AML-193 (cell line): ENCODE measurements at regions not wholly inside any gene's neighbourhood (a gene's known extent, or its start where the extent isn't known, plus 50 kb on each side); places are given as distances from the start of the nearest gene placed in this dataset.
"Not testable (repeated sequence)": the region's sequence is repeated elsewhere in the genome, so short reads cannot be mapped to it uniquely, and the experiment has no call there.

ENCODE experiments used
- DNase-seq, 2 experiments: peaks; one replicate each; lab custom pipeline; 2025; lab: John Stamatoyannopoulos, UW

DNA sequence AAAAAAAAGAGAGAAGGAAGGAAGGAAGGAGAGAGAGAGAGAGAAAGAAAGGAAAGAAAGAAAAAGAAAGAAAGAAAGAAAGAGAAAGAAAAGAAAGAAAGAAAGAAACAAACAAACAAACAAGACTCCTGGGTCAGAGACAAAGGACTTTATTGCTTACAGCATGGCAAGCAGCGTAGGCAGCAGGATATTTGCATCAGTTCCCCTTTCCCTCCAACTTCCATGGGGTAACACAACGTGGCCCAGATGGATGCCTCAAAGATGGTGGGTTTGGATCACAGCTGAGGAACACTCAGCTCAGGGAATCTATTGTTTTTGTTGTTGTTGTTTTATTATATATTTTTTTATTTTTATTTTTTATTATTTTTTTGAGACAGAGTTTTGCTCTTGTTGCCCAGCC is 128.5 kb upstream of the VKORC1L1 start:
- no peak for DNase-seq

DNA sequence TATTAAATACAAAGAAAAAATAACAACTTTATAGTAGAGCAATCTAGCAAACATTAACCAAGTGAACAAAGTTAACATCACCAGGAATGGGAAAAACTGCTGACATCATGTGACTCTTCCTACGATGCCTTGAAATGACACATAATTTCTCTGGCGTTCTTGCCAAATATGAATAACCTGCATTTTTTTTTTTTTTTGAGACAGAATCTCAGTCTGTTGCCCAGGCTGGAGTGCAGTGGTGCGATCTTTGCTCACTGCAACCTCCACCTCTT is 126.5 kb upstream of the VKORC1L1 start:
- no peak for DNase-seq

- DNase-seq = no peak
These were observed 123.8 kb upstream of the VKORC1L1 start for GRCh38 chr7:65749039-65749438.

DNA sequence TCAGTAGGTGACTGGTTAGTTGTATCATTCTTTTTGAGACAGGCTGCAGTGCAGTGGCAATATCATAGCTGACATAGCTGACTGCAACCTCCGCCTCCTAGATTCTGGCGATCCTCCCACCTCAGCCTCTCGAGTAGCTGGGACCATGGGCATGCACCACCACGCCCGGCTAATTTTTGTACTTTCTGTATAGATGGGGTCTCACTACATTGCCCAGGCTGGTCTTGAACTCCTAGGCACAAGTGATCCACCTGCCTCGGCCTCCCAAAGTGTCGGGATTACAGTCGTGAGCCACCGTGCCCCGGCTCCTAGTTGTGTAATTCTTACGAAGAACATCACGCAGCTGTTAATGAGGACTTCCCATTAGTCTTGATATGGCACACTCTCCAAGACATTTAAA is 123.4 kb upstream of the VKORC1L1 start:
- DNase-seq = no peak

GRCh38 chr7:65750511-65751344 is 122.1 kb upstream of the VKORC1L1 start:
- peak; percentile 76 to 80 for DNase-seq

DNA sequence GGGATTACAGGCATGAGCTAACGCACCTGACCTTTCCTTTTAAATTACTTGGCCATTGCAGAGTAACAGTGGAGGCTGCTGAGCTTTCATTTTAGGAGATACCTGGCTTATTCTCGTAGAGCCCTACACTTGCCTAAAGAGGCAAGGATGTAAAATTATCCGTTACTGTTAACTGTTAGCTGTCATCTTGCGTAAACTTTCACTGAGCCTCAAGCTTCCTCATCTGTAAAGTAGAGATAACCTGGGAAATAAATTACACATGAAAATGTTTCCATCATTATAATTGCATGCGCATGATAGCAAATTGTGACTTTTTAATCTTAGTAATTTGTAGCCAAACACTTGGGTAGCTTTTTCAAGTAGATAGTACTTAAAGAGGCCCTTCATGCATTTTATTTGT is 118.8 kb upstream of the VKORC1L1 start:
- peak in 1 of 2 experiments; percentile 34 for DNase-seq

GRCh38 chr7:65758991-65759390 is 113.9 kb upstream of the VKORC1L1 start:
- not testable (repeated sequence) for DNase-seq

DNA sequence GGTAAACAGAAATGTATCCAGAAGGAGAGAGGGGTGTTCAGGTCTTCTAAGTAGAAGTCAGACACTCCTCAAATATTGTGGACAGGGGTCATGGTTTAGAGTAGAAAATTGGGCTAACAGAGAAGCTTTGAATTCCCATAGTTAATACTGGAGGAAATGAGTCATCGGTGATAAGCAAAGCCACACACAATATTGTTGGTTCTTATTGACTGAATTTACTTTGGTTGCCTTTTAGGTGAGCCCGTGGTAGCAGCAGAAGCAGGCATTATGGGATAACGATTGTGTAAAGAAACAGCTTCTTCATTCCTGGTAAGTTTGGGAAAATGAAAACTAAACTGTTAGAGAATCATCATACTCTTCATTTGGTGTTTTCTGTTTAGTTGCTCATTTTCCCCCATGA is 110.2 kb upstream of the VKORC1L1 start:
- not testable (repeated sequence) for DNase-seq

DNA sequence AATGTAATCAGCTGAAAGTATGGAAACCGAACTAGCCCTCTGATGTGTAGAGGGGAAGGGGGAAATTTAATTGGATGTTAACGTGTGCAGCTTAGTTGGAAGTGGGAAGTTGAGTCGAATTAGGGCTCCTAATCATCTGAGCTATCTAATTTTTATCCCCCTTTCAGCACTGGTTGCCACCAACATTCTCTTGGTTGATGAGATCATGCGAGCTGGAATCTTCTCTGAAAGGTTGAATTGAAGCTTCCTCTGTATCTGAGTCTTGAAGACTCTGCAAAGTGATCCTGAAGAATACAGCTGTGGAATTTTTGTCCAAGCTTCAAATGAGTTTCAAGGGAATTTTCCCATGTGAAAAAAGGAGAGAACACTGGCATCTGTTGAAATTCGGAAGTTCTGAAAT is 109.8 kb upstream of the VKORC1L1 start:
- not testable (repeated sequence) for DNase-seq

DNA sequence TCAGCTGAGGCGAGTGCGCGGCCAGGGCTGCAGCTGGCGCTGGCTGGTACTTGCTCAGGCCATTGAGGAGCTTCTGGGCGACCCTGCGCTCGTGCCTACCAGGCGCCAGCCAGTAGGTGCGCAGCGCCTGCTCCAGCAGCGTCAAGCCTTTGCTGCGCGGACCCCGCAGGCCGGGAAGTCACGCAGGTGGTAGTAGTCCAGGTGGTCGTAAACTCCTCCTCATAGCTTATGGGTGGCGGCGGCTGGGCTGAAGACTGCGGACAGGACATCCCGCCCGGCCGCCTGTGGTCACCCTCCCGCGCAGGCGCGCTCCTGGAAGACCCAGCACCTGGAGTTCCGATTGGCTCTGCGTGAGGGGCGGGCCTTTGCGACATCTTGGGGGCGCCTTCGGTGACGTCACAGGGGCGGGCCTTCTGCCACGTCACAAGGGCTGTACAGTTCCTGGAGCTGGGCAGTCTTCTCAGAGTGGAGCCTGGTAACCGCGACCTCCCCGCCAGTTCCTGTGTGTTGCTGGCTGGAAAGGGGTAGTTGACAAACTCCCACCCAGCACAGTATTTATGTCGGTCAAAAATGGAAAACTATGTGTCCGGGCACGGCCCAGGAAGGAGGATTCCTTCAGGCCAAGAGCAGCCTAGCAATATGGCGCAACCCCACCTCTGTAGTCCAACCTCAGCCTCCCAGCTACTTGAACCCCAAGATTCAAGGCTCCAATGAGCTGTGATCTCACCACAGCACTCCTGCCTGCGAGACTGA is 102.2 kb upstream of the VKORC1L1 start:
- peak; percentile 68 to 74 for DNase-seq

GRCh38 chr7:65771226-65771569 is 101.7 kb upstream of the VKORC1L1 start:
- not testable (repeated sequence) for DNase-seq

DNA sequence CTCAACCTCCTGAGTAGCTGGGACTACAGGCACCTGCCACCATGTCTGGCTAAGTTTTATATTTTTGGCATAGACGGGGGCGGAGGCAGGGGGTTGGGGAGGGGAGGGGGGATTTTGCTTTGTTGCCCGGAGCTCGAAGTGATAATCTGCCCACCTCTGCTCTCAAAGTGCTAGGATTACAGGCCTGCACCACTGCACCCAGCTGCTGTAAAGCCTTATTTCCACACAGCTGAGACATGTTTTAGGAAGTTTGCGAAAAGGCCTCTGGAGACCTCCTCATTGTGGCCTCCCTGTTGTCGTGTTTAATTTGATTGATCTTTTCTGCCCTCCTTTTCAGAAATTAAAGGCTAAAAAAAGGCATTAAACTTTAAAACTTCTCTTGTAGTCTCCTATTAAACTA is 96.2 kb upstream of the VKORC1L1 start:
- not testable (repeated sequence) for DNase-seq

DNA sequence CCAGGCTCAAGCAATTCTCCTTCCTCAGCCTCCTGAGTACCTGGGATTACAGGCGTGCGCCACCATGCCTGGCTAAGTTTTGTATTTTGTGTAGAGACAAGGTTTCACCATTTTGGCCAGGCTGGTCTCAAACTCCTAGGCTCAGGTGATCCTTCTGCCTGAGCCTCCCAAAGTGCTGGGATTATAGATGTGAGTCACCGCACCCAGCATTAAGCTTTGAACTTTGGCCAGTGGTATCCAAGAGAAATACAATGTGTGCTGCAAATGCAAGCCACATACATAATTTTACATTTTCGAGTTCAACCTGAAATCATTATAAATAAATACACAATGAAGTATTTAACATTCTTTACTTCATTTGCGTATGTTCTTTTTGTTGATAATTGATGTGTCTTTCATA is 82.9 kb upstream of the VKORC1L1 start:
- not testable (repeated sequence) for DNase-seq

DNA sequence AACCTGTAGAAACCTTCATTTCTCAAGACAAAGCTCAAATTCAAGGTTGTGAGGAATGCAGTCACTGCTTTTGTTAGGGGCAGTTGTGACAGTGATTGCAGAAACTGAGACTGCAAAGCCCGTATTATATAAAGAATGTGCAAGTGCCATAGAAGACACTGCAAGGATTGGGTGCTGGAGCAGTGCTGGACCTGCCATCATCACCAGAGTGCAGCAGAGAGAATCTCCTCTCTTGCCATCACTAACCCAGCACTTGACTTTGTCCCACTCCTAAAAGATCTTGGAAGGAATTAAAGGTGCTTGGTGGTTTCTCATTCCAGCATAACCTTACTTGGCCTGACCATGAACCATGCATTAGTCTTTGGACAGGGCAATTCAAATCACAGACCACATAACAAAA is 81.1 kb upstream of the VKORC1L1 start:
- DNase-seq = not testable (repeated sequence)

GRCh38 chr7:65792726-65793125 is 80.1 kb upstream of the VKORC1L1 start:
- not testable (repeated sequence) for DNase-seq

- DNase-seq = not testable (repeated sequence)
These were observed 78.0 kb upstream of the VKORC1L1 start for GRCh38 chr7:65794671-65795391.

- DNase-seq = not testable (repeated sequence)
These were observed 77.5 kb upstream of the VKORC1L1 start for GRCh38 chr7:65795392-65795716.

DNA sequence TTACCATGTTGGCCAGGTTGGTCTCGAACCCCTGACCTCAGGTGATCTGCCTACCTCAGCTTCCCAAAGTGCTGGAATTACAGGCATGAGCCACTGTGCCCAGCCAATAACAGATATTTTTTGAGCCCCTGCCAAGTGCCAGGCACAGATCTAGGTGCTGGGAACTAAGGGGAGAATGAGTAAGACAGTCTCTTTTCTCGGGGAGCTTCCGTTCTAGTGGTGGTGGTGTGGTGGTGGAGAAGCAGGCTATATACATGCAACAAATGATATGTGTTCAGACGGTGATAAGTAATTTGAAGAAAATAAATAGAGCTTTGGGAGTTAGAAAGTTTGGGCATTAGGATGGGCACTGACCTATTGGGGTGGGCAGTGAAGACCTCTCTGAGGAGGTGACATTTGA is 76.7 kb upstream of the VKORC1L1 start:
- DNase-seq = no peak

- DNase-seq = not testable (repeated sequence)
These were observed 75.8 kb upstream of the VKORC1L1 start for GRCh38 chr7:65797086-65797485.

DNA sequence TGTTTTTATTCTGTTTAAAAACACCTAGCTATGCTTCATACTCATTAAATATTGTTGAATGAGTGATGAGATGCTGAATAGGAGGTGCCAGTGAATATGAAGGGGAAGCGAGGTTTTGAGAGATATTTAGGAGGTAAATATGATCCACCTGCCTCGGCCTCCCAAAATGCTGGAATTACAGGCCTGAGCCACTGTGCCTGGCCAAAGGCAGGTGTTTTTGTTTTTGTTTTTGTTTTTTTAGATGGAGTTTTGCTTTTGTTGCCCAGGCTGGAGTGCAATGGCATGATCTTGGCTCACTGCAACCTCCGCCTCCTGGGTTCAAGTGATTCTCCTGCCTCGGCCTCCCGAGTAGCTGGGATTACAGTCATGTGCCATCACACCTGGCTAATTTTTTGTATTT is 75.3 kb upstream of the VKORC1L1 start:
- not testable (repeated sequence) for DNase-seq

GRCh38 chr7:65798111-65799075 is 74.5 kb upstream of the VKORC1L1 start:
- peak in 1 of 2 experiments; percentile 1 for DNase-seq

DNA sequence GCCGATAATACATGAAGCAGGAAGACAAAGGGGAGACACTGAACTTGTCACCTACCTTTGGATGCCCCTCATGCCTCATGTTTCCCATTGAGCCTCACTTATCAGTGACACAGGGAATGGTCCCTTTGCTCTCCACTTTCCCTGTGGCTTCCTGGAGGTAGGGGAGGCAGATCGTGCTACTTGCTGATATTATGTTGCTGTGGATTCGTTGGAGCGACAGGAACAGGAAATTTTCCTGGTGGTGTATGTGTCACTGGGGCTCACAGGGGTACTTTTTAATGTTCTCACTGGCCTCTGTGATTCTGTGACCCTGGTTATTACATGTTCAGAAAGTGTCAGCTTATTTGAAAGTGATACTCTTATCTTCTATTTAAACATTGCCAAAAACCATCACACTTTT is 72.7 kb upstream of the VKORC1L1 start:
- DNase-seq = not testable (repeated sequence)
